NCI-H524 (cell line): ENCODE measurements at regions not wholly inside any gene's neighbourhood (a gene's known extent, or its start where the extent isn't known, plus 50 kb on each side); places are given as distances from the start of the nearest gene placed in this dataset.
"Not testable (repeated sequence)": the region's sequence is repeated elsewhere in the genome, so short reads cannot be mapped to it uniquely, and the experiment has no call there.

Experiments
- DNase-seq, 2 experiments: peaks; one replicate each; lab custom pipeline; 2025; lab: John Stamatoyannopoulos, UW

DNA sequence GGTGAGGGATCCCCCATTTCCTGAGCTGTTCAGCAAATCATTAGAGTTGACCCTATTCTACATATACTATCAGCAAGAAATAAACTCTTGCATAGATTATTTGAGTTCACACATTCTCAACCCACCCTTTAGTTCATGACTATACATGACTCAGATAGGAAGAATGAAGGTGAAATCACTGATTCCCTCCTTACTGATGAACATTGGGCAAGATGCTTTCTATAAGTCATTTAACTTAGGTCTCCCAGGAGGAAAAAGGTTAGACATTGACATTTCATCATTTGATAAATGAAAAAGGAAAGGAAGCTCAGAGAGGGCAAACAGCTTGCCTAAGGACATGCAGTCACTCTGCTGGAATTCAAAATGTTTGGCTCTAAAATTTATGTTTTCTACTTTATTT lies 408.0 kb downstream of the TMEM182 start:
- no peak for DNase-seq

DNA sequence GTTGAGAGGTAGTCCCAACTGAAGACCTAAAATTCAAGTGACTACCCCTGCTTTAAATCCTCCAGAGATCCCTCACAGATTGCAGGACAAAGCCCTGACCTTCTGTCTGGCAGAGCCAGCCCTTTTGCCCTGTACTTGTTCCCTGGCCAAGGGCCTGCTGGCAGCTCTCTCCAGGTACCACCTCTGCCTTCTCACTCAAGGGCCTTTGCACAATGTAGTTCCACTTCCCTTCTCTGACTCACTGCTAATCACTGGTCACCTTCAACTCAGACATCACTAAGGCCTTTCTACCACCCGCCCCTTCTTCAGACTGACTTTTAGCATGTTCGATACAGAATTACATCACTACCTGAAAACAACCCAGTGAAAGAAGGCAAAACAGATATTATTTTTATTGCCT lies 411.0 kb downstream of the TMEM182 start:
- DNase-seq: no peak

DNA sequence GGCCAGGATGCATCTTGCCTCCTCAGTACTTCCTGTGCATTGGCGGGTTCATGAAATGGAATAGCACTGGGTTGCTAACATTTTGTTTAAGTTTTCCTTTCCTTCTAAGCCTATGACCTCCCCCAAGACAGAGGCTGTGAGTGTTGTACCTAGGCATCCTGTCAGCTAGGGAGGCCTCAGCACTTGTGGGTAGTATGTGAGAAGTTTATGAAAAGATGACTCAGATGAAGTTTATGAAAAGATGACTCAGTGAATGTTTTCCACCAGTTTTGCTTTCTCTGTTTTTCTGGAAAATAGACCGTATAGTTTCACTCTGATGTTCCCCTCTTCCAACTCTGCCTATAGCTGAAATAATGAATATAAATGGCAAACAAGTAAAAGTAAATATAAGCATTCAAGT lies 412.9 kb downstream of the TMEM182 start:
- no peak for DNase-seq

DNA sequence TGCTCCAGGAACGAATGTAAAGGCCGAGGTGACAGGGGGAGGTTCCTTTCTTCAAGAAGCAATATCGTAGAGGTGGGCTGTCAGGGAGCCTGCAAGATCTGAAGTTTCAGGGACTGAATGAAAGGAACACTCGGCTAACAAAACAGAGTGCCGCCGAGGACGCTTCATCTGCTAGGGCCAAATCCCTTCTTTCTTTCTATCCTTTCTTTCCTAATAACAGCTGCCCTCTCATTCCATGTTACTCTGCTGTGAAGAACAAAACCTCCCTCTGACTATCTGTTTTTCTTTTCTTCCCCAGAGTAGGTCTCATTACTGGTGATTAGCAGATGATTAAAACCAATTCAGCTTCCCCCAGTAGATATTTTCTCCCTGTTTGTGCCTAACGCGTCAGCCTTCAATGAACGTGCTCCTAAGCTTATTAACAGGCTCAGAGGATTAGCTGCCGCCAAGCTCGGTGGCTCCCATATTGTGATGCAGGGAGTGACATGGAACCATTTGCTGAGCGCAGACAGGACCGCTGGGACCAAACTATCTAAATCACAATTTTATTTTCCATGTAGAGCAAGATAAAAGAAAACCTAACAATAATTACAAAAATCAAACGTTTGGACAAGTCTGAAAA lies 414.6 kb downstream of the TMEM182 start:
- DNase-seq: peak; percentile 79 to 87

DNA sequence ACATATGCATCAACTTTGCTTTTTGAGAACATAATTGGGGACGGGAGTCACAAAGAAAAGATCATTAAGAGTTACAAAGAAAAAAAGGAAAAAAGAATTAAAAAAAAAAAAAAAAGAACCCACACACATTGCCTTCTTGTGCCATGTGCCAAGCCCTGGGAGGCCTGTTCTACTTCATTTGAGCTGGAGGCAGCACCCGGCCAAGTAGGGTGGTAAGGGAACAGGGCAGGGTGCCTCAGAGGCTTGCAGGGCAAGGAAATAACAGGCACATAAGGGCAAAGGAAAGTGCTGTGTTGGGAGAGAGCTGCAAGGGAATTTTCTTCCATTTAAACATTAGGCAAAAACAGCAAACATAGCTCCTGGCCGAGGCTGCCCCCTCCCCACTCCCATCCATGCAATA lies 418.0 kb downstream of the TMEM182 start:
- no peak for DNase-seq

DNA sequence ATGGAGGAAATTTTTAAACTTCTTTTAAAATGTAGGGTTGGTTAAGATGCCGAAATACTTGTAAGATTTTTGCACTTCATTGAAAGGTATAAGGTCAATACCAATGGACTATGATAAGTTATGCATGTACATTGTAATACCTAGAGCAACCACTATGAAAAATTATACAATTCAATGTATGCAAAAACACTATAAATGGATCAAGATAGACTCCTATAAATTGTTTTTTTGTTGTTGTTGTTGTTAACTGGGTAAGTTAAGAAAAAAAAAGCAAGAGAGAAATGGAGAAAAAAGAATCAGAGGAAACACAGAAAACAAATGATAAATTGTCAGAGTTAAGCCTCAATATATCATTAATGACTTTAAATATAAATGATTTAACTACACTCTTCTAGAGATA lies 421.2 kb downstream of the TMEM182 start:
- DNase-seq: no peak

DNA sequence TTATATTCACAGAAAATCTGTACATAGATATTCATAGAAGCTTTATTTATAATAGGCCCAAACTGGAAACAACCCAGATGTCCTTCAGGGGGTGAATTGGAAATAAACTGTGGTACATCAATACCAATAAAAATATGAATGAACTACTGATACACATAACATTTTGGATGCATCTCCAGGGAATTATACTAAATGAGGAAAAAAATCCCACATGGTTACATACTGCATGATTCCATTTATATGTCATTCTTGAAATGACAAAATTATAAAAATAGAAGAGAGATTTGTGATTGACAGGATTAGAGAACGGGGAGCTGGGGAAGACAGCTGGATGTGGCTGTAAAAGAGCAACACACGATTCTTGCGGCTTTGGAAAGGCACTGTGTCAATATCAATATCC lies 435.0 kb downstream of the TMEM182 start:
- DNase-seq: no peak

DNA sequence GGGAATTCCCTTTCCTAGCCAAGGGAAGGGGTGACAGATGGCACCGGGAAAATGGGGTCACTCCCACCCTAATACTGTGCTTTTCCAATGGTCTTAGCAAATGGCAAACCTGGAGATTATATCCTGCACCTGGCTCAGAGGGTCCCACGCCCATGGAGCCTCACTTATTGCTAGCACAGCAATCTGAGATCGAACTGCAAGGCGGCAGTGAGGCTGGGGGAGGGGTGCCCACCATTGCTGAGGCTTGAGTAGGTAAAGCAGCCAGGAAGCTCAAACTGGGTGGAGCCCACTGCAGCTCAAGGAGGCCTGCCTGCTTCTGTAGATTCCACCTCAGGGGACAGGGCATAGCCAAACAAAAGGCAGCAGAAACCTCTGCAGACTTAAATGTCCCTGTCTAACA lies 438.9 kb downstream of the TMEM182 start:
- DNase-seq: not testable (repeated sequence)

DNA sequence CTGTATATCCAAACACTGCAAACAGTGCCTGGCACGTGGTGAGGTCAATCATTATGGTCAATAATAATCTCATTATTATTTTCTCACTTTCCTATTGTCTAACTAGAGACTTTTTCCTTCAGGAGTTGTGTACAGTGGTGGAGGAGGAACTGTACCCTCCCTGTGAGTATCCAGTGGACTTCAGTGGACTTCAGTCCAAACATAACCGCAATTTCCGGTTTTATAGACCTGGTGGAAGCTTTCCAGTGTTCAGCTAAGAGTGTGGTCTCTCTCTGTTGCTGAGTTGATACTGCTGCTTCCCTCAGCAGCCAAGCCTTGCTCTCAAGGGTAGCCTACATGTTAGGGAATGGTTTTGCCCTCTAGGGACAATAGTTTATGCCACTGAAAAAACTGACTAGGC lies 447.1 kb downstream of the TMEM182 start:
- no peak for DNase-seq

DNA sequence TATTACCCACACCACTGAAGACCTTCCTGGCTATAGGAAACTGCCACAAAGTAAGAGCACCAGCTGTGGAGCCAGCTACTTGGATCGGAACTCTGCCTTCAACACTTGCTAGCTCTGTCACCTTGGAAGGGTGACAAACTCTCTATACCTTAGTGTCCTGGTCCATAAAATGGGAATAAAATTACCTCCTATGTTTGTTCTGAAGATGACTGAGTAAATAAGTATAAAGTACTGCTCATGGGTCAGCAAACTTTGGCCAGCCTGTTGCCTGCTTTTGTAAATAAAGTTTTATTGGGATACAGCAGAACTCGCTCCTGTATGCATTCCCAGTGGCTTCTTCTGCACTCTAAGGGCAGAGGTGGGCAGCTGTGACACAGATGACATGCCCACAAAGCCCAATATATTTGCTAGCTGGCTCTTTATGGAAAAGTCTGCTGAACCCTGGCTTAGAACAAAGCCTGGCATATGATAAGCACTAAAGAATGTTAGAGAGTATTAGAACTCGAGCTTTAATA lies 451.3 kb downstream of the TMEM182 start:
- DNase-seq: no peak

DNA sequence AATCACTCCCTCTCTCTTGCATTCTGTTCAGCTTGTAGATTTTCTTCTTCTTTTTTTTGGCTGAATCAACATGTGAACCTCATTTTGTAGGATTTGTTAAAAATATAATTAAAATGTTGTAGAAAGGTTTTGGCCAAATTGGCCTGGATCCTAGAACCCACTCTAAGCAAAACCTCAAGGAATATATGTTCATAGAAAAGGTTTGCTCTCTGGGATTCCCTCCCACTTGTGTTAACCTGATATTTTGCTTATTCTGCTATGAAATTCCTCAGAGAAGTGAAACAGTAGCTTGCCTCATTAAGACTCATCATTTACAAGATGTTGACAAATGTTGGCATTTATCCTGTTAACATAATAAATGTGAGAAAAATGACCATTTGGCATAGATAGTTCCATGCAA lies 456.7 kb downstream of the TMEM182 start:
- no peak for DNase-seq

DNA sequence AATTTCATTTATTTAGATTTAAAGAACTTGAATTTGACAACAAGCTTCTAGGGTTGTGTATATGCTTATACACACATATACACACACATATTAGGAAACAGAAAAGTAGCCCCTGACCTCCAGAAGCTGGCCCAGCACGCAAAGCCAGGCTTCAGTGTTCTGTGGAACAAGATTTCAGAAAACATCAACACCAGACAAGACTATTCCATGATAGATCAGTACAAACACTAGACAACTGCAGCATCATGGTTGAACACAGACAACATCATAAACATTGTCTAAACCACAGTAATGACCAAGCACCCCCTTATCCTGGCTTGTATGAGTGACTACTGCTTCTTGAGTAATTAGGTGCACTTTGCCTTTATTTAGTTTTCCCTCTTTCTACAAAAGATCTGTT lies 457.6 kb downstream of the TMEM182 start:
- DNase-seq: no peak

DNA sequence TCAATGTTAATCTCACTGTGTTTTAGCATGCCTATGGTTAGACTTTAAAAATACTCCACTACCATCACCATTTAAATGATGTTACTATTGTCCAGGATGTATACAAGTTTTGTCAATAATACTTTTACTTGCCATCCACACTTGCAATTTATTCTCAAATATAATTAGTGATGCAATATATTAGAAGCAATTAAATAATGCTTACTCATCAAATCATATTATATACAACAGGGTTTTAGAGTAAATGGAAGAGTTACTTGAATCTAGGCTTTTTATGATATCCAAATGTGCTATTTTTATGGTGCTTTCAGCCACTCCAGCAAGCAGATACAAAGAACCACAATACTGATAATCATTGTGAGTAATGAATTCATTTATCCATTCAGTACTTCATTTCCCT lies 461.1 kb downstream of the TMEM182 start:
- DNase-seq: no peak

DNA sequence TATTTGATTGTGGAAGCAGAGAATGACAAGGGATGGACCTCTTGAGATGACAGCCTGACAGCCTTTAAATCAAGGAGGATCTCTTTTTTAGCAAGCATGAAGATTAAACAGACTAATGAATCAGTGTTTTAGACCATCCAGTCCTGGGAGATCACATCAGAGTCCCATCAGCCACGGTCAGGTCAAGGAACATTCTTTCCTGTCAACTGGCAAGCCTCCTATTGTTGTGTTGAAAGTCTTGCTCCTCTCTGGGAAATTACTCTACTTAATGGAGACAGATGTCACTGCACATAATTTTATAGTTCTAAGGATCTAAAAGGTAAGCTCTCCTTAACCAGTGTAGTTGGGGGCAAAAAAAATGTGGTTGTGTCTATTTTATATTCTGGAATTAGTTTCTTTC lies 469.0 kb downstream of the TMEM182 start:
- DNase-seq: no peak

DNA sequence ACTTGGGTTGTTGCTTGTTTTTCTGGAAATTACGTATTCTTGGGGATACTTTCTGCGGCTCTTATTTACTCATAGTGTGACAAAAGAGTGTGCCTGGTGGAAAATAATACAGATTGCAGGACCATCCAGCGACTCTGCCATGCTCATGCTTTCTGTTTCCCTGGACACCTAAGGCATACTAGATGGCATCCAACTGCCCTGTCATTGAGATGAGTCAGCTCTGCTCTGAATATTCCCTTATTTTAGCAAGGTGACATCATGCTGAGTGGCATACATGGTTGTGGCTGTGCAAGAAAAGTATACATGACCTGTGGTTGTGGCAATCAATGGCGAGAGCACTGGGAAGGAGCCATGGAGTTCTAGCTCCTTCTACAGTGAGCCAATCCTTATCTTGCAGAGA lies 471.0 kb downstream of the TMEM182 start:
- no peak for DNase-seq

DNA sequence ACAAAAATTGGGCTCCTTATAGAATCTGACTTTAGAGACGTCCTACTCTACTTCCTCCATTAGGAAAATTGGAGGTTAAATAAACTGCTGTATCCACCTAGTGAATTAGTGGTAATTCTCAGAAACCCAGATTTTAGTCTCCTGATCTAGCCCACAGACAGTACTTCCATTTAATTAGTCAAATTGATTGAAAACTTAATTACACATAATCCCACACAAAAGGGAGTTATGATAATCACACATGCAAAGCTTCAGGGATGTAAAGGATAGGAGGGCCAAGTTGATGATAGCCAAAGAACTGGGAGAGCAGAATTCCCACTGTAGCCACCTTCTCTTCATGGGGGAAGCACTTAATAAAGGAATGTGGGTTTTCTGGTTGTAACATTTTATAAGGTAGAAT lies 471.9 kb downstream of the TMEM182 start:
- no peak for DNase-seq

DNA sequence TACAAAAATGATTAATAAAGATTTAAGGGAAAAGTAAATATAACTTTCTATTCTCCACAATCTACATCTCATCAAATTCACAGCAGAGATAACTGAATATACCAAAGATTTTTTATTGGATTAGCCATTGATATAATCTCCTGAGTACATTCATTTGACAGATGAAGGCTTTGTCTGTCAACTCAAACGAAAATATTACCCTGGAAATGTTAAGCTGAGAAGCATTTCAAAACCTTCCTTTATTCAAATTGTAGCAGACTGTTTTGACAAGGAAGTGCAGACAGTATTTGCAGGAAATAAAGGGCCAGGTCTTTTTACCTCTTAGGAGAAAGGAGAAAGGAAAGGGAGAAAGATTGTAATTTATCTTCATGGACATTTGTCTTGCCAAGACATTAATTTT lies 473.5 kb downstream of the TMEM182 start:
- no peak for DNase-seq

DNA sequence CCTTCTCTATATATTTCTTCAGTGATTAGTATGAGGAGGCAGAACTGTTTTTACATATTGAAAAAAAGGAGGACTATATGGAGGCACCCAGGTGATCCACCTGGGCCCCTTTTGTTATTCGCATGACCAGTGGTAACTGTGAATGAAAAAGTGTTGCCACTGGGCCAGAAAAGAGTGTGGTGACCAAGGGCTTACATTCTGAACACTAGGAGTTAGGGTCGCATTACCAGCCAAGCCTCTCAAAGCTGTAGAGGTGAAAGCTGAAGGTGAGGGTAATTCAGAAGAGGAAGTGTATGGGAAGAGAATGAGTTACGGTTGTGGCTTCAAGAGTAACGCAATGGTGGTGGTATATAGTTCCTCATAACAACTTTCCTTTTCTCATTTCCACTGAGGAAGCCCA lies 487.6 kb downstream of the TMEM182 start:
- DNase-seq: no peak

DNA sequence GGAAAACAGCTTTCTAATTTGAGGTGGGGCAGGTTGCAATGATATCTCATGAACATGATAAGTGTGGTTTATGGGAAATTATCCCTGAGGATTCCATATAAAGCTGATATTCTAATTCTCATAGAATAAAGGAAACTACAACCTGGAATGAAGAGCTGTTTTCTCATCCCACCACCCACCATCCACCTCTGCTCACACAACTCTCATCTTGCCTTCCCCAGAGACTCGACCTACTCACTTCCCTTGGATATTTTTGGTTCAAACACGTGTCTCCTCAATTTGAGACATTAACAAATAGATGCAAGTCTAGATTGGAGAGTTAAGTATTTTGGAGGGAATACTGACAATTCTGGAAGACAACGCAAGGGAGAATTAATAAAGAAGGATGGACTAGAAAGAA lies 490.9 kb downstream of the TMEM182 start:
- no peak for DNase-seq

DNA sequence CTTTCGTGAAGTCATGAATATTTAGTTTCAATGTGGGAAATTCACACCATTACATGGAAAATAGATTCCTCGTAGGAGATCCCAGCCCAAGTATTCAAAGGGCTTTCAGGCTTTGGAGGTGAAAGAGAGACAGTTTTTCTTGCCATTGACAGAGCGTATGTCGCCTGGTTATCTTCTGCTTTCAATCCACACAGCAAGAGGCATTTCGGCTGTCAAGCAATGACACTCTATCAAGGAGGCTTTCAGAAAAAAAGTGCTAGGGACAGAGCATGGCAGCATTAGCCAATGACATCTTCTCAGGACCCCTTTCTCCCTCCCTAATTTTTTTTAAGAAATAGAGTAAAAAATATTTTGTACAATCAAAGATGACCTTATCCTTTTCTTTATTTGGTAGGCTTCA lies 492.8 kb downstream of the TMEM182 start:
- no peak for DNase-seq

DNA sequence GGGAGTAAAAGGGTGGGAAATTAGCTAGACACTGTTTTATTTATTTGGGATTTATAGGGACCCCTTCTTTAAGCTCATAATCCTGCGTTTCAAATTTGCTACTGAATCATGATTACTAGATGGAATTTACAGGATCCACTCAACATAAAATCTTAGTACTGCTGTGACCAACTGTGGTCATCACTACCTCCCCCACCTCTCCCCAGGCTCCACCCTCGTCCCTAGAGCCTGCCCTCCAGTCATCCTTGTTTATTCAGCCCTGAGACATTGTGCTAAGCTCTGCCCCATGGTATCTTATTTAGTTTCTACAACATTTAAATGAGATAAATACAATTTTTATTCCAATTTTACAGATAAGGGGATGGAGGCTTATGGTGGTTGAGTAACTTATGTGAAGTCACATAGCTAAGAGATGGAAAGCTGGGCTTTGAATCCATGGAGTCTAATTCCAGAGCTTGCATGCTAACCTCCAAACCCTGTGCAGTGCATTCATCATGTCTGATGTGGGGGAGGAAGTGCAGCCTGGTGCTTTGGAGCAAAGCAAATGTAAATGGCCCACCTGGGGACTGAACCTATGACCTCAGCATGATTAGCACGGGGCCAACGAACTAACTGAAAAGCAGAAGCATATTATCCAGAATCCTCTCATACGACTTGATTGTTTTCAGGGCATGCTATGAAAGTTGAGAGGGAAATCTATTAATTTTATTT lies 502.4 kb downstream of the TMEM182 start:
- no peak for DNase-seq

DNA sequence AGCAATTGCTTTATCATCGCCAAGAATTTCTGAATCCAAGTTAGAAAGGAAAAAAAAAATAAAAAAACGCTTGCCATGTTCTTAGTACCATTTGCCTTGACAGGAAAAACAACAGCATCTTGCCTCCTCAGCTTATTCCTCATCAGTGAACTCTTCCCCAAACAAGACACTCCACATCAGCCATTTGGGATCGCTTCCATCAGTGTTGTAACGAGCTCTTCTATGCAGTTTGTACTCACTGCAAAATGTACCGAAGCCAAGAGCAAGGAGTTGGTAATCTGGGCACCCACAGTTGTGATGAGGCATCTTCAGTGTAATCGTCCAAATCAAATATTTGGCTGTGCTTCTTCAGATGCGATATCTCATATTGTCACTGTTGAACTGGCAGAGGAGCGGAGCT lies 503.7 kb downstream of the TMEM182 start:
- no peak for DNase-seq

DNA sequence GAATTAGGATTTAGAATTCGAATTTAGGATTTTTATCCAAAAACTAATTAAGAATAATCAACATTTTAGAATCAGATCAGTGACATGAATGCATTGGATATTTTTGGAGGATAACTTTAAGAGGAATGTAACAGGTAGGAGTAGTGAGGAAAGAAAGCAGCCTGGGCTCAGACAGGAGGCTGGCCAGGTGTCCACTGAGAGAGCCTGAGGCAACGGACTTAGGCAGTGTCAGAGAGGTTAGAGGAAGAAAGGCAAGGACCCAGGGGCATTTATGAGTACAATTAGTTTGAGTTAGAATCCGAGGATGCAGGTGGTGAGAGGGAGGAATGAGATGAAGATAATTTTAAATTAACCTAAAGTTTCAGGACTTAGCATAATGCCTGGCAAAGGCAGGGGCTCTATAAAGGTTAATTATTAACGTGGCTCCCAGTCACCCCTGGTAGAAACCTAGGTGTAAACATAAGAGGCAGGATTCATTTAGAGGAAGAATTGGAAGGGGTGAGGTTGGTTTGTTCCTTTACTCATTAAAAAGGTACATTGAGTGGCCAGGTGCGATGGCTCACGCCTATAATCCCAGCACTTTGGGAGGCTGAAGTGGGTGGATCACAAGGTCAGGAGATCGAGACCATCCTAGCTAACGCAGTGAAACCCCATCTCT lies 507.1 kb downstream of the TMEM182 start:
- no peak for DNase-seq
